BE2C (cell line): ENCODE measurements at regions not wholly inside any gene's neighbourhood (a gene's known extent, or its start where the extent isn't known, plus 50 kb on each side); places are given as distances from the start of the nearest gene placed in this dataset.
"Not testable (repeated sequence)": the region's sequence is repeated elsewhere in the genome, so short reads cannot be mapped to it uniquely, and the experiment has no call there.

Experiments
- DNase-seq: peaks from one replicate; pipeline ENCODE4 v3.0.0-alpha.2; 2020
- H3K27me3 ChIP-seq: fragments of 250-450 bp; sonication (Bioruptor Pico); 2 replicates; pipeline ENCODE4 v1.5.1; 2020; ENCODE audit warnings: mild to moderate bottlenecking
- H3K36me3 ChIP-seq: fragments of 250-450 bp; sonication (Bioruptor Pico); 2 replicates; pipeline ENCODE4 v1.5.1; 2020; ENCODE audit warnings: mild to moderate bottlenecking
- H3K4me1 ChIP-seq: fragments of 250-450 bp; sonication (Bioruptor Pico); 2 replicates; pipeline ENCODE4 v1.5.1; 2020
- H3K4me3 ChIP-seq: 2 replicates; pipeline ENCODE4 v1.5.1; 2011; ENCODE audit warnings: low read depth, low read length
- H3K9me3 ChIP-seq: fragments of 250-450 bp; sonication (Bioruptor Pico); 2 replicates; pipeline ENCODE4 v1.5.1; 2020
- CTCF ChIP-seq: IDR thresholded peaks from 2 replicates; pipeline ENCODE4 v1.5.1; 2012; ENCODE audit warnings: mild to moderate bottlenecking, low read depth, low read length

- DNase-seq: no peak
- H3K4me3 ChIP-seq: no peak overlapping the region
- no peak for TF ChIP-seq CTCF
- no peaks in the 10 kb centered on the region for H3K9me3 ChIP-seq
- H3K27me3 ChIP-seq: no peaks in the 10 kb centered on the region
- H3K4me1 ChIP-seq: no peaks in the 10 kb centered on the region
- no peaks in the 10 kb centered on the region for H3K36me3 ChIP-seq
Measured at GRCh38 chrX:44054863-44055601, 81.8 kb upstream of the NDP start.

- not testable (repeated sequence) for H3K4me3 ChIP-seq, H3K9me3 ChIP-seq, H3K4me1 ChIP-seq, H3K36me3 ChIP-seq, H3K27me3 ChIP-seq, DNase-seq
Measured at GRCh38 chrX:44045106-44045505, 71.9 kb upstream of the NDP start.

GRCh38 chrX:44043496-44043895 lies 70.3 kb upstream of the NDP start:
- Histone ChIP-seq H3K9me3 (no peaks in the 10 kb centered on the region), H3K4me1 (peaks cover 12% of the 10 kb centered on the region), H3K4me3 (no peak overlapping the region), H3K27me3 (no peaks in the 10 kb centered on the region), H3K36me3 (no peaks in the 10 kb centered on the region)
- no peak for TF ChIP-seq CTCF
- DNase-seq: no peak

GRCh38 chrX:44042751-44043150 lies 69.6 kb upstream of the NDP start:
- no peak for TF ChIP-seq CTCF
- Histone ChIP-seq H3K4me1 (peaks cover 13% of the 10 kb centered on the region), H3K36me3 (no peaks in the 10 kb centered on the region), H3K4me3 (no peak overlapping the region), H3K9me3 (no peaks in the 10 kb centered on the region), H3K27me3 (no peaks in the 10 kb centered on the region)
- peak; percentile 26 for DNase-seq

- Histone ChIP-seq H3K4me3 (no peak overlapping the region), H3K4me1 (peaks cover 13% of the 10 kb centered on the region), H3K9me3 (no peaks in the 10 kb centered on the region), H3K36me3 (no peaks in the 10 kb centered on the region), H3K27me3 (no peaks in the 10 kb centered on the region)
- no peak for TF ChIP-seq CTCF
- no peak for DNase-seq
Measured at GRCh38 chrX:44042116-44042515, 68.9 kb upstream of the NDP start.

- Histone ChIP-seq H3K27me3 (no peaks in the 10 kb centered on the region), H3K4me1 (peaks cover 13% of the 10 kb centered on the region), H3K9me3 (no peaks in the 10 kb centered on the region), H3K36me3 (no peaks in the 10 kb centered on the region), H3K4me3 (no peak overlapping the region)
- no peak for TF ChIP-seq CTCF
- no peak for DNase-seq
Measured at GRCh38 chrX:44040406-44040805, 67.2 kb upstream of the NDP start.

GRCh38 chrX:44039556-44039955 lies 66.4 kb upstream of the NDP start:
- Histone ChIP-seq H3K36me3 (no peaks in the 10 kb centered on the region), H3K27me3 (no peaks in the 10 kb centered on the region), H3K4me3 (no peak overlapping the region), H3K4me1 (peaks cover 13% of the 10 kb centered on the region), H3K9me3 (no peaks in the 10 kb centered on the region)
- DNase-seq: peak; percentile 83
- no peak for TF ChIP-seq CTCF
